Fibroblast of skin of abdomen (primary cell): ENCODE measurements at regions not wholly inside any gene's neighbourhood (a gene's known extent, or its start where the extent isn't known, plus 50 kb on each side); places are given as distances from the start of the nearest gene placed in this dataset.

ENCODE experiments used
- DNase-seq: peaks from one replicate; pipeline ENCODE4 v3.0.0-alpha.2; 2013

GRCh38 chr10:43763846-43764245, 115.2 kb upstream of the ZNF32 start:
- no peak for DNase-seq

- DNase-seq = no peak
These were observed 111.8 kb upstream of the ZNF32 start for GRCh38 chr10:43760514-43760913.

GRCh38 chr10:43759216-43759615, 110.5 kb upstream of the ZNF32 start:
- DNase-seq = no peak

GRCh38 chr10:43756341-43756740, 107.7 kb upstream of the ZNF32 start:
- no peak for DNase-seq

- no peak for DNase-seq
These were observed 106.0 kb upstream of the ZNF32 start for GRCh38 chr10:43754569-43755260.

GRCh38 chr10:43753397-43754061, 104.8 kb upstream of the ZNF32 start:
- DNase-seq = no peak

GRCh38 chr10:43752682-43753081, 104.0 kb upstream of the ZNF32 start:
- DNase-seq = no peak

GRCh38 chr10:43751646-43752045, 103.0 kb upstream of the ZNF32 start:
- DNase-seq = no peak

- no peak for DNase-seq
These were observed 101.4 kb upstream of the ZNF32 start for GRCh38 chr10:43749940-43750552.

- DNase-seq = no peak
These were observed 100.5 kb upstream of the ZNF32 start for GRCh38 chr10:43749145-43749576.

GRCh38 chr10:43748560-43748959, 99.9 kb upstream of the ZNF32 start:
- DNase-seq = no peak

GRCh38 chr10:43746906-43747305, 98.2 kb upstream of the ZNF32 start:
- DNase-seq = no peak

- peak; percentile 85 for DNase-seq
These were observed 90.5 kb upstream of the ZNF32 start for GRCh38 chr10:43739161-43739560.

- DNase-seq = no peak
These were observed 88.3 kb upstream of the ZNF32 start for GRCh38 chr10:43737003-43737402.

- peak; percentile 51 for DNase-seq
These were observed 87.2 kb upstream of the ZNF32 start for GRCh38 chr10:43735907-43736306.

GRCh38 chr10:43734716-43735115, 86.0 kb upstream of the ZNF32 start:
- peak; percentile 79 for DNase-seq

GRCh38 chr10:43731486-43731885, 82.8 kb upstream of the ZNF32 start:
- DNase-seq = no peak

- DNase-seq = no peak
These were observed 79.7 kb upstream of the ZNF32 start for GRCh38 chr10:43728425-43728824.

- no peak for DNase-seq
These were observed 79.3 kb upstream of the ZNF32 start for GRCh38 chr10:43727935-43728334.

GRCh38 chr10:43715334-43715733, 66.7 kb upstream of the ZNF32 start:
- DNase-seq = no peak

- DNase-seq = no peak
These were observed 64.3 kb upstream of the ZNF32 start for GRCh38 chr10:43712821-43713584.

- no peak for DNase-seq
These were observed 62.2 kb upstream of the ZNF32 start for GRCh38 chr10:43710772-43711471.

- no peak for DNase-seq
These were observed 59.6 kb upstream of the ZNF32 start for GRCh38 chr10:43708262-43708661.
